ENCODE measurements at regions not wholly inside any gene's neighbourhood (a gene's known extent, or its start where the extent isn't known, plus 50 kb on each side); places are given as distances from the start of the nearest gene placed in this dataset.

- TF ChIP-seq CTCF (IDR thresholded peaks at IDR 0.05 in 4 of 5, conservative IDR thresholded peaks at IDR 0.05 in 1 of 5) (no peak), POLR2A (IDR thresholded peaks at IDR 0.05) (no peak)
These were observed 54.8 kb upstream of the DUSP10 start for GRCh38 chr1:221796700-221797099.
